Mesendoderm (in vitro differentiated cells): ENCODE measurements at regions not wholly inside any gene's neighbourhood (a gene's known extent, or its start where the extent isn't known, plus 50 kb on each side); places are given as distances from the start of the nearest gene placed in this dataset.
"Not testable (repeated sequence)": the region's sequence is repeated elsewhere in the genome, so short reads cannot be mapped to it uniquely, and the experiment has no call there.

ENCODE experiments used
- DNase-seq: peaks from one replicate; pipeline ENCODE4 v3.0.0; 2013
- H2AK5ac ChIP-seq: 2 replicates; pipeline ENCODE4 v1.6.1; 2013; ENCODE audit warnings: low read length, inconsistent platforms
- H2BK120ac ChIP-seq: 2 replicates; pipeline ENCODE4 v1.6.1; 2013; ENCODE audit warnings: low read depth, mild to moderate bottlenecking, low read length, moderate library complexity, mixed read lengths
- H2BK15ac ChIP-seq: replicated peaks from 2 replicates; pipeline ENCODE4 v1.6.1; 2013; ENCODE audit warnings: low read depth, mild to moderate bottlenecking, moderate library complexity
- H2BK5ac ChIP-seq: 2 replicates; pipeline ENCODE4 v1.6.1; 2013; ENCODE audit warnings: low read length, inconsistent platforms
- H3K18ac ChIP-seq: 2 replicates; pipeline ENCODE4 v1.6.1; 2013; ENCODE audit warnings: mild to moderate bottlenecking, low read length, mixed read lengths
- H3K23ac ChIP-seq: one replicate; pipeline ENCODE4 v1.6.1; 2013; ENCODE audit warnings: low read length
- H3K27ac ChIP-seq: 2 replicates; pipeline ENCODE4 v1.5.1; 2013; ENCODE audit warnings: low read depth, mild to moderate bottlenecking, inconsistent platforms, low read length, moderate library complexity
- H3K27me3 ChIP-seq: 2 replicates; pipeline ENCODE4 v1.6.1; 2013; ENCODE audit warnings: low read length, control low read depth, mild to moderate bottlenecking, inconsistent platforms; ENCODE audit not compliant: insufficient read depth, poor library complexity
- H3K36me3 ChIP-seq: 2 replicates; pipeline ENCODE4 v1.6.1; 2013; ENCODE audit warnings: low read length, inconsistent platforms; ENCODE audit not compliant: control insufficient read depth, insufficient read depth
- H3K4ac ChIP-seq: one replicate; pipeline ENCODE4 v1.6.1; 2013; ENCODE audit warnings: low read depth, mild to moderate bottlenecking, low read length, moderate library complexity
- H3K4me1 ChIP-seq: 2 replicates; pipeline ENCODE4 v1.6.1; 2013; ENCODE audit warnings: low read depth, low read length, inconsistent platforms; ENCODE audit not compliant: control insufficient read depth
- H3K4me2 ChIP-seq: 2 replicates; pipeline ENCODE4 v1.6.1; 2013; ENCODE audit warnings: low read length
- H3K4me3 ChIP-seq: 2 replicates; pipeline ENCODE4 v1.5.1; 2013; ENCODE audit warnings: mild to moderate bottlenecking, low read length
- H3K56ac ChIP-seq: one replicate; pipeline ENCODE4 v1.6.1; 2013; ENCODE audit warnings: low read length
- H3K79me1 ChIP-seq: 2 replicates; pipeline ENCODE4 v1.6.1; 2013; ENCODE audit warnings: low read length, inconsistent platforms
- H3K79me2 ChIP-seq: 2 replicates; pipeline ENCODE4 v1.6.1; 2013; ENCODE audit warnings: mild to moderate bottlenecking, low read length; ENCODE audit not compliant: control insufficient read depth, insufficient read depth
- H3K9ac ChIP-seq: 2 replicates; pipeline ENCODE4 v1.6.1; 2013; ENCODE audit warnings: low read length, inconsistent platforms
- H4K5ac ChIP-seq: one replicate; pipeline ENCODE4 v1.6.1; 2013; ENCODE audit warnings: low read length
- H4K8ac ChIP-seq: one replicate; pipeline ENCODE4 v1.6.1; 2013; ENCODE audit warnings: low read depth, mild to moderate bottlenecking, control low read depth, low read length, moderate library complexity
- WGBS: extraction: QIAGEN DNeasy Blood & Tissue Kit; methylation state at CpG from one replicate; pipeline ENCODE4 v1.1.7; 2013; ENCODE audit warnings: low lambda C conversion rate, missing lambda C conversion rate; ENCODE audit not compliant: insufficient coverage; ENCODE audit errors: extremely low coverage; 5-methylcytosine and 5-hydroxymethylcytosine counted together

DNA sequence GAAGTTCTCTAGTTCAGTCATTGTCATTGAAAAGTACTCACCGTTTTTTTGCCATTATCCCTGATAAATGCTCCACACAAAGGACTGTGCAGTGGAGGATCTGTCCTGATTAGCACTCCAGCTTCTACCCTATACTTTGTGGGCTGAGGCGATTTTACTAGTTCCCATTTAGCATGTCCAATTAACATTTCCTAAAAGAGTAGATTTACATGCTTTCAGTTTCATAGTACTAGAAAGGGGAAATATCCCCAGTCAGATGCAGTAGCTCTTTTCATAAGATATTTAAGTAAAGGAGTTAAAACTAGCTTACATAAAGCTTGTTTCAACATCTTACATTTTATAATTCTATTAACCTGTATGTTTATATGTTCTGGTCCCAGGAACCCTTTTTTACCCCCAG is 144.9 kb upstream of the APOOL start:
- not testable (repeated sequence) for H4K5ac ChIP-seq, H4K8ac ChIP-seq, H3K4ac ChIP-seq, H2BK15ac ChIP-seq, H3K79me1 ChIP-seq, H2BK120ac ChIP-seq, H2AK5ac ChIP-seq, H3K79me2 ChIP-seq, H3K27ac ChIP-seq, H3K18ac ChIP-seq, H2BK5ac ChIP-seq, H3K4me3 ChIP-seq, H3K36me3 ChIP-seq, H3K4me2 ChIP-seq, H3K4me1 ChIP-seq, H3K9ac ChIP-seq, H3K56ac ChIP-seq, H3K23ac ChIP-seq, DNase-seq, H3K27me3 ChIP-seq
- no CpG with 5 or more reads among the region's 2 CpGs for WGBS

DNA sequence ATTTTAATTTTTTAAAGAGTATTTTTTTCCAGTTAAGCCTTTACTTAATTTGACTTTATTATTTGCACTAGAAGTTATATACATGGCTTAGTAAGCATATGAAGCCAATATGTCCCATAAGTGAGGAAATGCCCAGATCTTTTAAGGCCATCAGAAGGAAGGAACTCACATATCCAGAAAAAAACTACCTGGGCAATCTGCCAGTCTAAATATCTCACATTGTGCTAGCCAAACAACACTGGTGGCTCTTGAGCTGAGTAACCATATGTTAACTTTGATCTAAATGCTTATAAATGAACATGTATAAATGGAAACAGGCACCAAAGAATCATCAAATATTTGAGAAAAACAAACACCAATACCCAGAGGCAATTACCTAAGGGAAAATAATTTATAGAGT is 138.6 kb upstream of the APOOL start:
- Histone ChIP-seq H3K4me2 (no peak overlapping the region), H3K27me3 (no peaks in the 10 kb centered on the region), H2BK5ac (no peak overlapping the region), H3K4me3 (no peak overlapping the region), H3K4me1 (no peaks in the 10 kb centered on the region), H3K4ac (no peak overlapping the region), H4K8ac (no peak overlapping the region), H3K18ac (no peak overlapping the region), H3K9ac (no peak overlapping the region), H3K23ac (no peak overlapping the region), H3K79me2 (no peaks in the 10 kb centered on the region), H3K56ac (no peak overlapping the region), H3K27ac (no peak overlapping the region), H4K5ac (no peak overlapping the region), H2BK15ac (no peak overlapping the region), H3K36me3 (no peaks in the 10 kb centered on the region), H3K79me1 (no peaks in the 10 kb centered on the region), H2AK5ac (no peak overlapping the region), H2BK120ac (no peak overlapping the region)
- no peak for DNase-seq

GRCh38 chrX:84870281-84870680 is 133.4 kb upstream of the APOOL start:
- not testable (repeated sequence) for H3K79me2 ChIP-seq, H3K79me1 ChIP-seq, H3K27ac ChIP-seq, H3K4me3 ChIP-seq, H3K56ac ChIP-seq, DNase-seq, H3K4me2 ChIP-seq, H2AK5ac ChIP-seq, H2BK15ac ChIP-seq, H3K4me1 ChIP-seq, H3K18ac ChIP-seq, H3K23ac ChIP-seq, H4K5ac ChIP-seq, H4K8ac ChIP-seq, H3K9ac ChIP-seq, H2BK120ac ChIP-seq, H3K27me3 ChIP-seq, H3K4ac ChIP-seq, H2BK5ac ChIP-seq, H3K36me3 ChIP-seq
- WGBS = no CpG with 5 or more reads among the region's 1 CpG

DNA sequence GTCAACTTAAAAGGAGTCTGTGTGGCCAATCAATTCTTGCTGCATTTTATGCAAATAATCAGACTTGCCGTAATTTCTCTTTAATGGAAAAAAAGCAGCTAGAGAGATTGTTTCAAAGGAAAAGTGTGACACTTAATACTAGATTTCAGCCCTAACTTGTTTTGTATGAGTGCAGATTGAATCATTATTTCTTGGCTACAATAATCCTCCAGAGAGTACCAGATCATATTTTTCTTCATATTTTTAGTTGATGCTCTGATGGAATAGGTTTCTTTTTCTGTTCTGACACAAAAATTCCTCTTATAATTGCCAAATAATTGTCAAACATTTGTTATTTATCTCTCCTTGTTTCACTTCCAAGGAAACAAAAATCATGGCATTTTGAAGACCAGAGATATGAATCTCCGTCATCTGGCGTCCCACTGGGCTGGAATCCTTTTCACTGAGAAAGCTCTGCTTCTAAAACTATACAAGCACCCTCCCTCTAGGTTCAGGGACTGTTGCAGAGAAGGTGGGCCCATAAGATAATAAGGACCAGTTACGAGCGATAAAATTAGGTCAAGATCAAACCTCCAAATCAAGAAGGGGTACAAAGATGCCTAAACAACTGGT is 131.4 kb upstream of the APOOL start:
- H3K56ac ChIP-seq, H2BK5ac ChIP-seq: not testable (repeated sequence)
- WGBS = no CpG with 5 or more reads among the region's 5 CpGs

DNA sequence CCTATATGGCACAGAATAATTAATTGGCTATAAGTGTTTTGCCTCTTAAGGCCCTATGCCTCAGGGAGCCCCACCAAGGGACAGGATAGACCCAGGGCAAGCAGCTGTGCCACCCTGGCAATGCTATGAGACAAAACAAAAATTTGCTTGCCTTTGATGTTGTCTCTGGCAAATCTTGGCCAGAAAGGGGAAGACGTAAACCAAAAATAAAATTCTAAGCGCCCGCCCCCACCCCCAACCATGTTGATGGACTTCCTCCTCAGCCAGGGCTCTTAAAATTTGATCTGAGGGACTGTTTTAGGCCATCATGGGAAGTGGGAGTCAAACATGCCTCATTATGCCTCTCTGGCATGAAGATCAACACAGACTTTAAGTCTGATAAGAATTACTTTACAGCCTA is 130.5 kb upstream of the APOOL start:
- Histone ChIP-seq H3K79me1 (no peaks in the 10 kb centered on the region), H3K18ac (no peak overlapping the region), H3K27me3 (no peaks in the 10 kb centered on the region), H4K5ac (no peak overlapping the region), H3K9ac (no peak overlapping the region), H3K4me3 (no peak overlapping the region), H2BK5ac (no peak overlapping the region), H2BK15ac (no peak overlapping the region), H3K4me1 (no peaks in the 10 kb centered on the region), H2BK120ac (no peak overlapping the region), H2AK5ac (no peak overlapping the region), H4K8ac (no peak overlapping the region), H3K36me3 (no peaks in the 10 kb centered on the region), H3K27ac (no peak overlapping the region), H3K4me2 (no peak overlapping the region), H3K4ac (no peak overlapping the region), H3K56ac (no peak overlapping the region), H3K79me2 (no peaks in the 10 kb centered on the region), H3K23ac (no peak overlapping the region)
- WGBS = no CpG with 5 or more reads among the region's 3 CpGs
- DNase-seq = no peak

More for the DNA sequence above, 131.4 kb upstream of the APOOL start:
- H2BK15ac ChIP-seq, H3K79me1 ChIP-seq, H3K4ac ChIP-seq, H3K36me3 ChIP-seq, H3K9ac ChIP-seq, H4K5ac ChIP-seq, H2BK120ac ChIP-seq, H3K27ac ChIP-seq, H3K4me3 ChIP-seq, H3K27me3 ChIP-seq, H3K18ac ChIP-seq, H3K79me2 ChIP-seq, H3K23ac ChIP-seq, H3K4me1 ChIP-seq, H2AK5ac ChIP-seq, H4K8ac ChIP-seq, H3K4me2 ChIP-seq: not testable (repeated sequence)
- DNase-seq = peak; percentile 6

DNA sequence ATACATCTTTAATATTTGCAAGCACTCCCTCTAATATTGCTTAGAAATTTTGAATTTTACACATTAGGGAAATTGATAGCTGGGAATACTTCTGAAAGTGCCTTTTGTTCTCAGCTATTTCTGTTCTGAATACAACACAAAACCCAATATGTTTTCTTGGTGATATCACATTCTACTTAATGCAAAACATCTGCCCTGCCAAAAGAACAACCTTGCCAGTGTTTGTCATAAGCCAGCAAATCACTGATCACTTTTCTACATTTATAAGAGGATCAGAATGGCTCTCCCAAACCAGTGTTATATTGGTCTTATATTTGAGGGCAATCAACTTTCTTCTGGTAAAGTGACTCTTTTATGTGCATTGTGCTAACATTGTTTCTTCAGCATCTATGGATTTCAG is 126.8 kb upstream of the APOOL start:
- Histone ChIP-seq H3K4ac (no peak overlapping the region), H4K8ac (no peak overlapping the region), H3K27me3 (no peaks in the 10 kb centered on the region), H3K9ac (no peak overlapping the region), H3K4me2 (no peak overlapping the region), H4K5ac (no peak overlapping the region), H3K79me2 (no peaks in the 10 kb centered on the region), H2BK5ac (no peak overlapping the region), H3K27ac (no peak overlapping the region), H3K56ac (no peak overlapping the region), H2AK5ac (no peak overlapping the region), H2BK120ac (no peak overlapping the region), H3K23ac (no peak overlapping the region), H2BK15ac (no peak overlapping the region), H3K36me3 (no peaks in the 10 kb centered on the region), H3K18ac (no peak overlapping the region), H3K4me3 (no peak overlapping the region), H3K4me1 (no peaks in the 10 kb centered on the region), H3K79me1 (no peaks in the 10 kb centered on the region)
- no peak for DNase-seq
